A549 (cell line): ENCODE measurements at regions not wholly inside any gene's neighbourhood (a gene's known extent, or its start where the extent isn't known, plus 50 kb on each side); places are given as distances from the start of the nearest gene placed in this dataset.

ENCODE experiments used
- JUN ChIP-seq, 2 experiments: fragments of >200 bp; sonication (Bioruptor Twin); formaldehyde crosslinking; IDR thresholded peaks; 2 replicates in 1 of 2; 3 replicates in 1 of 2; pipeline ENCODE4 v1.6.1; 2016 to 2017
- RAD21 ChIP-seq, 2 experiments: fragments of >200 bp in 1 of 2; sonication (Bioruptor Twin) in 1 of 2; formaldehyde crosslinking in 1 of 2; IDR thresholded peaks in 1 of 2; conservative IDR thresholded peaks in 1 of 2; 2 replicates in 1 of 2; 3 replicates in 1 of 2; pipeline ENCODE4 v1.6.1; 2012 to 2018; ENCODE audit warnings: inconsistent platforms in 1 of 2
- TF ChIP-seq, protein P1 (sequence below): fragments of >200 bp; sonication (Bioruptor Twin); formaldehyde crosslinking; IDR thresholded peaks from 3 replicates; pipeline ENCODE4 v1.5.1; 2016
- TF ChIP-seq, protein P2 (sequence below): IDR thresholded peaks from 2 replicates; pipeline ENCODE4 v1.6.1; 2012; ENCODE audit warnings: low read depth, borderline replicate concordance

DNA sequence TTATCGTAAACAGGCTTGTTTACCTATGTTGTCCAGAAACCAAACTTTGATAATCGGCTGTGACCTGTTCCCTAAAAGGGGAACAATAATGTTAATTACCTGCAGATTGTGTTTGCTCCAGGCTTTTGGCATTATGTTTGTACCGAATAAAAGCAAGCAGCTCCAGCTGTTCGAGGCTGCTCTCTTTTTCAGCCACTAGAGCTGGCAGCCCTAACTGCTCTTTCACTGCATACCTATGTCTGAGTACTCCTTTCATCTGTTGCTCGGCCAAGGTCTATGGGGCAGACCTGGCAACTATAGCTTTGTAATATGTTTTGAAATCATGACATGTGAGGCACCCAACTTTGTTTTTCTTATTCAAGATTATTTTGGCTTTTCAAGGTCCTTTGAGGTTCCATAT is 77.8 kb upstream of the EHBP1 start:
- TF ChIP-seq, protein P1, sequence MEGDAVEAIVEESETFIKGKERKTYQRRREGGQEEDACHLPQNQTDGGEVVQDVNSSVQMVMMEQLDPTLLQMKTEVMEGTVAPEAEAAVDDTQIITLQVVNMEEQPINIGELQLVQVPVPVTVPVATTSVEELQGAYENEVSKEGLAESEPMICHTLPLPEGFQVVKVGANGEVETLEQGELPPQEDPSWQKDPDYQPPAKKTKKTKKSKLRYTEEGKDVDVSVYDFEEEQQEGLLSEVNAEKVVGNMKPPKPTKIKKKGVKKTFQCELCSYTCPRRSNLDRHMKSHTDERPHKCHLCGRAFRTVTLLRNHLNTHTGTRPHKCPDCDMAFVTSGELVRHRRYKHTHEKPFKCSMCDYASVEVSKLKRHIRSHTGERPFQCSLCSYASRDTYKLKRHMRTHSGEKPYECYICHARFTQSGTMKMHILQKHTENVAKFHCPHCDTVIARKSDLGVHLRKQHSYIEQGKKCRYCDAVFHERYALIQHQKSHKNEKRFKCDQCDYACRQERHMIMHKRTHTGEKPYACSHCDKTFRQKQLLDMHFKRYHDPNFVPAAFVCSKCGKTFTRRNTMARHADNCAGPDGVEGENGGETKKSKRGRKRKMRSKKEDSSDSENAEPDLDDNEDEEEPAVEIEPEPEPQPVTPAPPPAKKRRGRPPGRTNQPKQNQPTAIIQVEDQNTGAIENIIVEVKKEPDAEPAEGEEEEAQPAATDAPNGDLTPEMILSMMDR: no peak
- TF ChIP-seq RAD21 (conservative IDR thresholded peaks at IDR 0.05 in 1 of 2, IDR thresholded peaks at IDR 0.05 in 1 of 2): no peak
- TF ChIP-seq JUN (IDR thresholded peaks at IDR 0.05): no peak
- TF ChIP-seq, protein P2, sequence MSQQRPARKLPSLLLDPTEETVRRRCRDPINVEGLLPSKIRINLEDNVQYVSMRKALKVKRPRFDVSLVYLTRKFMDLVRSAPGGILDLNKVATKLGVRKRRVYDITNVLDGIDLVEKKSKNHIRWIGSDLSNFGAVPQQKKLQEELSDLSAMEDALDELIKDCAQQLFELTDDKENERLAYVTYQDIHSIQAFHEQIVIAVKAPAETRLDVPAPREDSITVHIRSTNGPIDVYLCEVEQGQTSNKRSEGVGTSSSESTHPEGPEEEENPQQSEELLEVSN: no peak
